ENCODE measurements at regions not wholly inside any gene's neighbourhood (a gene's known extent, or its start where the extent isn't known, plus 50 kb on each side); places are given as distances from the start of the nearest gene placed in this dataset.
"Not testable (repeated sequence)": the region's sequence is repeated elsewhere in the genome, so short reads cannot be mapped to it uniquely, and the experiment has no call there.

DNA sequence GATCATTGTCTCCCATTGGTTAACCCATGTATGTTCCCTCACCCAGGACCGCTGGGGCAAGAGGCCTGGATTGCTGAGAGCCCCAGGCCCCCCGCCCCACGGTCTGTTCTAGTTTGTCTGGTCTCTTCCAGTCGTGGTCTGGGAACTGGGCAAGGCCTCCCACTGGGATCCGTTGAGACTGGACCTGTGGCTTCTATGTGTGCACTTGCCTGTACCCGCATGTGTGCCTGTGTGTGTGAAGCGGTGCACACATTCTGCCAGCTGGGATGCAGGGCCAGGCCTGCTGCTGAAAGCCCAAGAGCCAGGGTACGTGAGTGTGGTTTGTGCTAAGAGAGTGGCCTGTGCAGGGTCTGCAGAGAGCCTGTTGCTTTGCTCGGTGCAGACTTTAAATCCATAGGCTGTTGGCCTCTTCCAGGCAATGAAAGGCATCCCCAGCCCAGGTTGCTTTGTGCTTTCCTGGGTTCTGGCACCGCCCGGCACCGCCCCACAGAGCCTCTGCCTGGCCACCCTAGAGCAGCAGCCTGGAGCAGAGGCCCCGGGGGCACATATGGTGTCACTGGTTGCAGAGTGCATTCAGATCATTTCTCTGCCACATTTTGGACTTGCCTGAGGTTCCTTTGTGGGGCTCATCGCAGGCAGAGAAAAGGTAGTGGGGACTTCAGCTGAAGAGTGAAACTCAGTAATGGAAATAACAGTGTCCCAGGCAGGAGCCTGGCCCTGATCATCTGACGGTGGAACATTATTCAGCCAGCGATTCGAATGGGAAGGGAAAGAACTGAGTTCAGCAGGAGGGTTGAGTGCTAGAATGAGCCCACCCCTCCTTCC, 215.5 kb downstream of the GLRX3 start:
- no peak for DNase-seq

DNA sequence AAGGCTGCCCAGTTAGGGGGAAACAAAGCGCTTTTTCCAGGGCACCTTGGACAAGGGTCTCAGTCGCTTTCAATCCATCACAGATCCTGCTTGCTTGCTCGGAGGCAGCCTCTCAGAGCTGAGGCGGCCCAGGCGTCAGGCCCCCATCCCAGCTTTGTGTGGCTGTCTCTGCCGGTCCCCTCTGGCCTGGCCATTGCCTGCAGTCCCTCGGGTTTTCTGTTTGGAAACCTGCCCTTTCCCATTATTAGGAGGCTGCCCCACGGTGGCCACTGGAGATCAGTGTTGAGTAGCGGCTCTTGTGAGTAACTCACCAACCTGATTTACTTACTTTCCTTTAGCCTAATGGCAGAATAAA, 216.1 kb downstream of the GLRX3 start:
- no peak for DNase-seq

DNA sequence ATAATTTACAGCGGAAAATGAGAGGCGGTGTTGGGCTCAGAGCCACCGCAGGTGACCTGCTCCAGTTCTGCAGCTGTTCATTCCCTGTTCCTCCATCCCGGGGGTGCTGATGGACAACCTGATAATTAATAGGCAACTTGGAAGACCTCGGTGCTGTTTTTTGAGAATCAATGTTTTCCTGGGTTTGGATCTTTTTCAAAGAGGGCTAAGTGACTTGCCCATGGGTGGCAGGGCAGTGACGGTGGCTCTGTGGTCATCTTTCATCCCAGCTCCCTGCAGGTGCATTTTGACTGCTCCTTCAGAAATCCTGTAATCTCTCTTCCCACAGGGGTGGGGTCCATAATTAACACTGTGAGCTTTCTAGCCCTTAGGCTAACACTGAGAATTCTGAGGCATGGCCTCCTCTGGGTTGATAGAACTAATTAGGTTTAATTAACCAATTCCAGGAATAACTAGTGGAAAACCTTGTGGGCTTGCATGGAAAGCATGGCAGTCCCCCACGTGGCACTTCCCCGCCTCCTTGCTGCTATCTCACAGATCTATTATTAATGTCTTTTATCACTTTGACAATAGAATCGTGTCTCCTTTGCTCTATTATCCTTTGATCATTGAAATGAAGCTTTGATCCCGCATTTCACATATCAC, 217.9 kb downstream of the GLRX3 start:
- DNase-seq, result no peak

DNA sequence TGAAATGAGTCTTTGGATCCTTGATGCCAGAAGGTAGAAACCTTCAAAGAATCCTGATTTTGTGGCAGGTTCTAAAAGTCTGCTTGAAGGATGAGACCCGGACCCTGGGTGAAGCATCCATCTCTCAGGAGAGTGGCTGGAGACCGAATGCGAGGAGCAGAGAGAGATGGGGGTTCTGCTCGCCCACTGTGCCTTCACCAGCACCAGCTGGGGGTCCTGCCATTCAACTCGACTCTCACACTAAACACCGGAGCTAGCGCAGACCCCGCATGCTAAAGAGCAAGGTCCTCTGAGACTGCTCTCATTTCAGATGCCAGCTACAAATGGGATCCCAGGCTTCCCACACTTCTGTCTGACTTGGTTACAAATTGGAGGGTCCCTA, 218.4 kb downstream of the GLRX3 start:
- DNase-seq, result no peak

DNA sequence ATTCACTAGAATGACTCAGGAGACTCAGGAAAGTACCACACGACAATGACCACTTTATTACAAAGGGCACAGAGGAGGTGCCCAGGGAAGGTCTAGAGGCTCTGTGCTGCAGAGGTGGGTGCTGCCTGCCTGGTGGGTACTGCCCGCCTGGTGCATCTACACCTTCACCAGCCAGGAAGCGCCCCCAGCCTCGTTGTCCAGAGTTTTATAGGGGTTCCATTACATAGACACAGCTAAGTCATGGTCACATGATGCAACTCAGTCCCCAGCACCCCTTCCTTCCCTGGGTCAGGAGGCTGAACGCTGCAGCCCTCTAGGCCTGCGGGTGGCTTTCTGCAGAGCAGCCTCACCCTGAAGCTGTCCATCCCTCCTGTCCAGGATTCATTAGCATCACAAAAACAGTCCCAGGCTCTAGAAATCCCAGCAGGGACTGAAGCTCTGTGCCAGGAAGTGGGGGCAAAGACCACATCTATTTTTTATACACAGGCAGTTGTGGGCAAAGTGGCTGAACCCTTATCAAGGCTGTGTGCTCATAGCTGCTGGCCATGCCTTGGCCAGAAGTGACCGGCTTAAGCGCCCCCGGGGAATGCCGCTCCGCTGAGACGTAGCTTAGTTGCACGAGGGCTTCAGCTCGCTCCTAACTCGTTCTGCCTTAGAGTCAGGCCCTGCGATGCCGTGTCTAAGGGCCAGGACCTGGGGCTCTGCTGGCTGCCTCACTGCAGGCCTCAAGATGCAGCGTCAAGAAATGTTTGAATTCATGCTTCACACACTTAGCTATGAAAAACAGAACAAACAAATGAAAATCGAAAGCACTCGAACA, 219.0 kb downstream of the GLRX3 start:
- DNase-seq, result no peak

GRCh38 chr10:130356429-130356828, 220.2 kb downstream of the GLRX3 start:
- not testable (repeated sequence) for DNase-seq

- DNase-seq, result no peak
Observed at GRCh38 chr10:130357226-130357625, 221.0 kb downstream of the GLRX3 start.

DNA sequence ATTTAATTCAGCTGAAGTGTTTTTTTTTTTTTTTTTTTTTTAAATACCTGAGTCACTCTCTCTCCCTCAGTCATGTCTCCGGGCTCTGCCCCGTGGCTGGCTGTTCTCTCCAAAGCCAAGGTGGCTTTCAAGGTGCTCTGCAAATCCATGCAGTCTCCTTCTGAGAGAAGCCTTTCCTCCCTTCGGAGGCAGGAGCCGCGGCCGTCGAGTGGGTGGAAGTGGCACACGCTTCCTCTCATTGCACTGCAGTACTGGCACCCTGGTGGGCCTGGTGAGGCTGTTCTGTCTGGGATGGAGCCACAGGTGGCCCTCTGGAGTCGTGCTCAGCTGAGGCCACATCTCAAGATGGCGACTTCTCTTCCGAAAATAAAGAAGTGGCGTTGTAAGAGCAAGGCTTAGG, 221.8 kb downstream of the GLRX3 start:
- DNase-seq, result no peak

DNA sequence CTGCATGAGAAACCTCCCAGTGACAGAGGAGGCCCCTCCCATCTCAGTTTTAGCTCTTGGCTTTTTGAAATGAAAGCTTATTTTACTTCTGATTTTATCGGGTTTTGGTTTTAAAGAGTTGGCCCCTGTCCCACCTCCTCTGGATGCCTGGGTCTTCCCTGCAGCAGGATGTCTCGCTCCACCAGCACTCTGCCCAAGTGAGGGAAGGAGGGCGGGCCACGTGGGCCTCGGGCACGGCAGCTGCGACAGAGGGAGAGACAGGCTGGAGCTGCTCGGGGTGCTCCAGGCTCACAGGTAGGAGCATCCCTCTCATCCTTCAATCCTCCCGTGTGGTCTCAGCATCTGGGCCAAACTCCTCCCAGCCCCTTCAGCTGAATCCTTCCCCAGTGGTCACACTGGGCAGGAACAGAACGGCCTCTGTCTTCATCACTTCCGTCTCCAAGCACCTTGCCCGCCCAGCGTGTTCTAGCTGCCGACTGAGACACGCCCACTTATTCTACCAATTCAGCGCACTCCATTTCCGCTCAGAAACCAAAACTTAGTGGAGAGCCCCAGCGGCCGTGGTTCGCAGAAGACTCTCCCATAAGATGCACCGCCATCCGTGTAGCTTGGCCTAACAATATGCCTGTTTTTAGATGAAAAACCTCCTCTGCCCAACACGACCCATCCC, 222.9 kb downstream of the GLRX3 start:
- no peak for DNase-seq

GRCh38 chr10:130359711-130360110, 223.5 kb downstream of the GLRX3 start:
- no peak for DNase-seq

GRCh38 chr10:130360826-130361311, 224.7 kb downstream of the GLRX3 start:
- DNase-seq, result peak; percentile 51

DNA sequence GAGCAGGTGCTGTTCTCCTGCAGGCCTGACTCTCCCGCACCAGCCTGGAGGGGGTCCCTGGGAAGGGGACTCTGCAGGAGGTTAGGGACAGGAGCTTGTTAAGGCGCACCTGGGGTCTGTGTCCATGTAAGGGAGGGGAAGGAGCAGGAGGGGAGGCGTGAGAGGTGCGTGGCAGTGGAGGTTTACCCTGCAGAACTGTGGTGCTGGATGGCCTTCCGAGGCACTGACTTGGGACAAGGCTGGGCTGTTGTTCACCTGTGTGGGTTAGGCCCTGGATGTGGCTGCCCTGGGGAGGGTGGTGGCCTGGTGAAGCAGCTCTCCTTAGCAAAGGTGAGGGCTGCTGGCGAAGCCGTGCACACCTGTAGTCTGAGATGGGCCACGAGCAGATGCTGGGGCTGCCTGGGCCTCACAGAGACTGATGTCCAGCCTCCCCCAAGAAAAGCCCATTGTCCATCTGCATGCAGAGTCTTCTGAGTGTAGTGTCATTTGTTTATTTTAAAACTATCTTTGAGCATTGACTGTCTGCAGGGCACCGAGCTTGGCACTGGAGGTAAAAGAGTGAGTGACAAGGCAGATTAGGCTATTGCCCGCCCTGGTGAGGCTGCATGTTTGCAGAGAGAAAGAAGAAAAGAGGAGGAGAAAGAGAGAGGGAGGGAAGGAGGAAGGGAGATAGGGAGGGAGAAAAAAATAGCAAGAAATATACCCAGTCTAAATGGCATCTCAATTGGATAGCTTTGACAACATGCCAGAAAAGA, 225.3 kb downstream of the GLRX3 start:
- DNase-seq, result no peak

DNA sequence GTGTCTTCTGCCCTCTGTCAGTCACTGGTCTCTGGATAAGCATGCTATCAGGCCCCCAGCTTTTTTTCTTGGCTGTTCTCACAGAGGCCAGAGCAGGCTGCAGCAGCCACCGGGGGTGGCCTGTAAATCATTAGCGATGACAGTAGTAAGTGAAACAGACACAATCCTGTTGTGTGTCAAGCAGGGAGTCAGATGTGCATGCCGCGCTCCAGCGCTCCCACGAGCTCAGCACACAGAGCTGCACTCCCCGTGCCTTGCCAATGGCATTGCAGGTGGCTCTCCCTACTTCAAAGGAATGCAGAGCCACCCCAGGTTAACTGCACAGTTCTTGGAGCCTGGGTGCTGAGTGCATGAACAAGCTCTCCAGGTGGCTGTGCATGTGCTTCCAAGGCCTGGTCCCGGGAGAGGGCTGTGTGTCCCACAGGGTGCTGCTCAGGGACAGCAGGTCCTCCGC, 226.1 kb downstream of the GLRX3 start:
- peak; percentile 50 for DNase-seq

- no peak for DNase-seq
Observed at GRCh38 chr10:130363051-130363450, 226.9 kb downstream of the GLRX3 start.

DNA sequence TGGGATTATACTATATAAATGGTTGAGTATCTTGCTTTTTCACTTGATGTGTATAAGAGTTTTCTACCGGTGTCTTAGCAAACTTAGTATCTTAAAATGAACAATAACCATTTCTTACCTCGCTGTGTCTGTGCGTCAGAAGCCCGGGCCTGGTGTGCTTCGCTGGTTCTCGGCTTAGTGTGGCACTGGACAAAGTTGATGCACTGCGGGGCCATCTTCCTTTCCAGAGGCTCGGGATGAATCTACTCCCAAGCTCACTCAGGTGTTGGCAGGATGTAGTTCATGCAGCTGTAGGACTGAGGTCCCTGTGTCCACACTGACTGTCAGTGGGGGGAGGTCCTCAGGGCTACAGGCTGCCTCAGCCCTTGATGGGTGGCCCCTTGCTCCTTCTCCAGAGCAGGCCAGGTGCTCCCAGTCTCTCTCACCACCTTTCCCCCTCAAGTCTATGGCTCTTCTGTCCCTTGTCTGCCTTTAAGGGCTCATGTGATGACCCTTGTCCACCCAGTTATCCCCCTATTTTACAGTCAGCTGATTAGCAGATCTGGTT, 227.8 kb downstream of the GLRX3 start:
- no peak for DNase-seq

- DNase-seq, result no peak
Observed at GRCh38 chr10:130364631-130365411, 228.6 kb downstream of the GLRX3 start.

GRCh38 chr10:130368761-130369560, 232.8 kb downstream of the GLRX3 start:
- DNase-seq, result no peak

- DNase-seq, result no peak
Observed at GRCh38 chr10:130369645-130370381, 233.6 kb downstream of the GLRX3 start.

DNA sequence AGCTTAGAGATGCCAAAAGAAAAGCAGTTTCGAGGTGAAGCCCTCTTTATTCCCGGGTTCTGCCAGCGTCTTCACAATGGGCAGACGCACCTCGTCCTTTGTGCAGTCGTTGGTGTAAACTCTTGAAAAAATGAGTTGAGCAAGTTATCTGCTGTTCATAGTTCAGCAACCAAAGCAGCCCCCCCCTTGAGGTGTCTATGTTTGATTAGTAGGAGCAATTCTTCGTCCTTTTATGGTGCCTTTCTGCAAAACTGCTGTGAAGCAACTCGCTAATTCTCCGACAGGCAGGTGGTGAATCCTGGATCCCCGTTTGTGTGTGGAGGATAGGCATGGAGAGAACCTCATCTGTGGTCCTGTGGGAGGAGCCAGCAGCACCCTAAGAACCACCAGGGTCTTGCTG, 234.5 kb downstream of the GLRX3 start:
- DNase-seq, result no peak
